Inflammatory macrophage treated with lipopolysaccharide for 1 hour (primary cell): ENCODE measurements at regions not wholly inside any gene's neighbourhood (a gene's known extent, or its start where the extent isn't known, plus 50 kb on each side); places are given as distances from the start of the nearest gene placed in this dataset.

Experiments used
- DNase-seq, 2 donors: peaks; one replicate each; pipeline ENCODE4 v3.0.0-alpha.2; 2020 to 2022

GRCh38 chr4:134298313-134298712 lies 96.7 kb upstream of the PABPC4L start:
- no peak for DNase-seq

- no peak for DNase-seq
Observed at GRCh38 chr4:134297765-134298164, 96.2 kb upstream of the PABPC4L start.

GRCh38 chr4:134282680-134283079 lies 81.1 kb upstream of the PABPC4L start:
- no peak for DNase-seq

- no peak for DNase-seq
Observed at GRCh38 chr4:134278675-134279074, 77.1 kb upstream of the PABPC4L start.

GRCh38 chr4:134276476-134276875 lies 74.9 kb upstream of the PABPC4L start:
- no peak for DNase-seq

- no peak for DNase-seq
Observed at GRCh38 chr4:134260126-134260525, 58.5 kb upstream of the PABPC4L start.
